Calu3 (cell line): ENCODE measurements at regions not wholly inside any gene's neighbourhood (a gene's known extent, or its start where the extent isn't known, plus 50 kb on each side); places are given as distances from the start of the nearest gene placed in this dataset.

ENCODE experiments used
- BruUV-seq: library from RNA; stranded (reverse); fragments of 400-500 nt; replicated peaks from 2 replicates; lab custom pipeline; 2021; lab: Mats Ljungman, UMichigan
- CTCF ChIA-PET: fragments of 300-600 bp; sonication (Branson Sonifier 250); formaldehyde crosslinking; loops from one replicate; lab custom pipeline; 2022; ENCODE audit warnings: antibody characterized with exemption; lab: Charles Lee
- DNase-seq: peaks from one replicate; pipeline ENCODE4 v3.0.0; 2022
- H3K27ac Mint-ChIP-seq: one replicate; pipeline ENCODE4 v1.8.0; 2022; ENCODE audit warnings: mixed read lengths; ENCODE audit not compliant: unreplicated experiment
- H3K27me3 Mint-ChIP-seq: one replicate; pipeline ENCODE4 v1.8.0; 2022; ENCODE audit warnings: mixed read lengths; ENCODE audit not compliant: unreplicated experiment
- H3K36me3 Mint-ChIP-seq: one replicate; pipeline ENCODE4 v1.8.0; 2022; ENCODE audit warnings: mild to moderate bottlenecking, moderate library complexity, mixed read lengths; ENCODE audit not compliant: insufficient read depth, unreplicated experiment
- H3K4me1 Mint-ChIP-seq: one replicate; pipeline ENCODE4 v1.8.0; 2022; ENCODE audit warnings: mild to moderate bottlenecking, low read depth, mixed read lengths; ENCODE audit not compliant: unreplicated experiment
- H3K4me3 Mint-ChIP-seq: one replicate; pipeline ENCODE4 v1.8.0; 2022; ENCODE audit warnings: mild to moderate bottlenecking, low read depth, moderate library complexity, mixed read lengths; ENCODE audit not compliant: unreplicated experiment
- H3K9me3 Mint-ChIP-seq: one replicate; pipeline ENCODE4 v1.8.0; 2022; ENCODE audit warnings: low read depth, mixed read lengths; ENCODE audit not compliant: unreplicated experiment
- intact Hi-C: fragments of 100-400 bp; cut with micrococcal nuclease; formaldehyde crosslinking; loops from one replicate; pipeline ENCODE4 v1.10.0; 2022; ENCODE audit not compliant: unreplicated experiment
- TF ChIP-seq, protein P1 (sequence below): fragments of 200-600 bp; IDR thresholded peaks from one replicate; pipeline ENCODE4 v1.8.0; 2022; ENCODE audit warnings: antibody characterized with exemption; ENCODE audit not compliant: unreplicated experiment

DNA sequence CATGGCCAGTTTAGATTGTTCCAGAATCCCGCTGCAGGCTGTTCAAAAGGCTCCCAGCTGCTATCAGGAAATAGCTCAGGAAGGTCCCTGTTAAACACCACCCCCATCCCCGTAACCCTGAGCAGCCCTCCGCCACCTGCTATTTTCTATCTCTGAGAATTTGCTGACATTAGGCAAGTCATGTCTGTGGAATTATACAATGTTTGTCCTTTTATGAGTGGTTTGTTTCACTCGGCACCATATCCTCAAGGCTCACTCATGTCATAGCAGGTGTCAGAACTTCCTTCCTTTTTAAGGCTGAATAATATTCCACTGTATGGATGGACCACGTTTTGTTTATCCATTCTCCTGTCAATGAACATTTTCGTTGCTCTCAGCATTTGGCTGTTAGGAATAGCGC, 164.3 kb upstream of the FOXF1 start:
- DNase-seq = no peak
- H3K27ac Mint-ChIP-seq = no peak overlapping the region
- BruUV-seq = no TSS peak
- TF ChIP-seq, protein P1, sequence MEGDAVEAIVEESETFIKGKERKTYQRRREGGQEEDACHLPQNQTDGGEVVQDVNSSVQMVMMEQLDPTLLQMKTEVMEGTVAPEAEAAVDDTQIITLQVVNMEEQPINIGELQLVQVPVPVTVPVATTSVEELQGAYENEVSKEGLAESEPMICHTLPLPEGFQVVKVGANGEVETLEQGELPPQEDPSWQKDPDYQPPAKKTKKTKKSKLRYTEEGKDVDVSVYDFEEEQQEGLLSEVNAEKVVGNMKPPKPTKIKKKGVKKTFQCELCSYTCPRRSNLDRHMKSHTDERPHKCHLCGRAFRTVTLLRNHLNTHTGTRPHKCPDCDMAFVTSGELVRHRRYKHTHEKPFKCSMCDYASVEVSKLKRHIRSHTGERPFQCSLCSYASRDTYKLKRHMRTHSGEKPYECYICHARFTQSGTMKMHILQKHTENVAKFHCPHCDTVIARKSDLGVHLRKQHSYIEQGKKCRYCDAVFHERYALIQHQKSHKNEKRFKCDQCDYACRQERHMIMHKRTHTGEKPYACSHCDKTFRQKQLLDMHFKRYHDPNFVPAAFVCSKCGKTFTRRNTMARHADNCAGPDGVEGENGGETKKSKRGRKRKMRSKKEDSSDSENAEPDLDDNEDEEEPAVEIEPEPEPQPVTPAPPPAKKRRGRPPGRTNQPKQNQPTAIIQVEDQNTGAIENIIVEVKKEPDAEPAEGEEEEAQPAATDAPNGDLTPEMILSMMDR = no peak
- intact Hi-C loops = no loop called here
- CTCF ChIA-PET = no interaction called here
- H3K4me3 Mint-ChIP-seq = no peak overlapping the region
- no peaks in the 10 kb centered on the region for H3K4me1 Mint-ChIP-seq
- peaks cover 100% of the 10 kb centered on the region for H3K27me3 Mint-ChIP-seq
- H3K9me3 Mint-ChIP-seq = peaks cover 5% of the 10 kb centered on the region
- no peaks in the 10 kb centered on the region for H3K36me3 Mint-ChIP-seq

DNA sequence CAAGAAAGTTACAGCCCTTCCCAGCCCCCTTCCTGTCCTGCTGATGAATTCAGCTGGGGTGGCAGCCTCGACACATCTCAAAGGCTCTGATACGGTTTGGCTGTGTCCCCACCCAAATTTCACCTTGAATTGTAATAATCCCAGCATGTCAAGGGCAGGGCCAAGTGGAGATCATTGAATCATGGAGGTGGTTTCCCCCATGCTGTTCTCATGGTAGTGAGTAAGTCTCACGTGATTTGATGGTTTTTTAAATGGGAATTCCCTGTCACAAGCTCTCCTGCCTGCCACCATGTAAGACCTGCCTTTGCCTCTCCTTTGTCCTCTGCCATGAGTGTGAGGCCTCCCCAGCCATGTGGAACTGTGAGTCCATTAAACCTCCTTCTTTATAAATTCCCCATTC, 163.2 kb upstream of the FOXF1 start:
- H3K9me3 Mint-ChIP-seq = peaks cover 5% of the 10 kb centered on the region
- peaks cover 100% of the 10 kb centered on the region for H3K27me3 Mint-ChIP-seq
- no TSS peak for BruUV-seq
- CTCF ChIA-PET = no interaction called here
- TF ChIP-seq, protein P1 = no peak
- intact Hi-C loops = no loop called here
- no peak overlapping the region for H3K27ac Mint-ChIP-seq
- H3K36me3 Mint-ChIP-seq = no peaks in the 10 kb centered on the region
- no peak for DNase-seq
- H3K4me1 Mint-ChIP-seq = no peaks in the 10 kb centered on the region
- no peak overlapping the region for H3K4me3 Mint-ChIP-seq

DNA sequence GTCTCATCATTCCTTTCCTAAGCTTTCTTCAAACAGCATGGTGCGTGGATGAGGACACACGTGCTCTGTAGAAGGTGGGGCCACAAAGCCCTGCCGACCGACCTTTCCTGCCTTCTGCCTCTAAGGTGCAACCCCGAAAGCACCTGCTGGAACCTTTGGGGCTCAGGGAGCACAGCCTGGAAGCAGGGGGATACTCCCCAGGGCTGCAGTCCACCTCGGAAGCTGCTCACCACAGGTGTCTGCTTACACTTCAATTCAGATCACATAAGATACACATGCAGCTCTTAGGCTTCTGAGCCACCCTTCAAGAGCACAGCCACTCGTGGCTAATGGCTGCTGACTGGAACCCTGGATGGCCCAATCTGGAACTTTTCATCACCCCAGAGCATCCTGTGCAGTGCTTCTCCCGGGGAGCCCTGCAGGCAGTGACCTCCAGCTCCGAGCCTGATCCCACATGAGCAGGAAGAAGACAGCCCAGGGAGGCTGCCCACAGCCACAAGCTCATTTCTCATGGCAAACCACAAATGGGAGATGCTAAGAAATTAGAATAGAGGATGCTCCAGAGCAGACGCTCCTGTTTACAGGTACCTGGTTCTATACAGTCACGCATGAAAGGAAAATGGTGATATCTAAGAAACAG, 162.3 kb upstream of the FOXF1 start:
- CTCF ChIA-PET = no interaction called here
- H3K4me1 Mint-ChIP-seq = no peaks in the 10 kb centered on the region
- no TSS peak for BruUV-seq

DNA sequence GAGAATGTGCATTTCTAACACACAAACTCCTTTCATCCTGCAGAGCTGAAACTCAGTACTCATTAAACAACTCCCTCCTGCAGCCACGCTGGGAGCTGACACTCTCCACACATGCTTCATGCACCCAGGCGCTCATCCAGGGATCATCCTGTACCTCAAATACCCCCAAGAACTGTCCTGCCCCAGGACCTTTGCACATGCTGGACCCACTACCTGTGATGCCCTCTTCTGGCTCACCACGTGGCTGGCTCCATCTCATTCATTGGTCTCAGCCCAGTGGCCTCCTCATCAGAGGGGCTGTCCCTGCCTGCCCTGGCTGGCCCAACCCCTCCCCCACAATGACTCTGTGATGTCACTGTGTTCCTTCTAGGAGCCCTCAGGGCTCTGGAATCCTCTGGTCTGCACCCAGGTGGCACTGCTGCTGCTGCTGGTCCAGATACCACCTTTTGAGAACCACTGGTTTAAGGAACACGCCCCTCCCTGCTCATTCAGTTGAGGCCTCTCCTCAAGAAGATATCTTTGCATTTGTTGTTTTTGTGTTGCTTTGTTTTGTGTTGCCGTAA, 160.9 kb upstream of the FOXF1 start:
- TF ChIP-seq, protein P1 = no peak
- no TSS peak for BruUV-seq
- CTCF ChIA-PET = no interaction called here
- no peak overlapping the region for H3K27ac Mint-ChIP-seq
- no peaks in the 10 kb centered on the region for H3K36me3 Mint-ChIP-seq
- peaks cover 5% of the 10 kb centered on the region for H3K9me3 Mint-ChIP-seq
- no peak for DNase-seq
- H3K4me1 Mint-ChIP-seq = no peaks in the 10 kb centered on the region
- intact Hi-C loops = no loop called here
- no peak overlapping the region for H3K4me3 Mint-ChIP-seq
- H3K27me3 Mint-ChIP-seq = peaks cover 100% of the 10 kb centered on the region

More for the DNA sequence above, 162.3 kb upstream of the FOXF1 start:
- Mint-ChIP-seq H3K36me3 (no peaks in the 10 kb centered on the region), H3K9me3 (peaks cover 5% of the 10 kb centered on the region), H3K27me3 (peaks cover 100% of the 10 kb centered on the region), H3K27ac (no peak overlapping the region), H3K4me3 (no peak overlapping the region)
- intact Hi-C loops = no loop called here
- TF ChIP-seq, protein P1 = no peak
- no peak for DNase-seq
